Esophagus squamous epithelium (tissue), 4 donors: ENCODE measurements at regions not wholly inside any gene's neighbourhood (a gene's known extent, or its start where the extent isn't known, plus 50 kb on each side); places are given as distances from the start of the nearest gene placed in this dataset.

ENCODE experiments used
- POLR2A ChIP-seq, 4 donors: fragments of 450-650 bp; IDR thresholded peaks; one replicate each; pipeline ENCODE4 v1.6.1; 2017; ENCODE audit warnings: antibody characterized with exemption in 4 of 4, mild to moderate bottlenecking in 4 of 4, moderate library complexity in 3 of 4
- TF ChIP-seq, protein P1 (sequence below), 6 experiments: fragments of 450-650 bp in 4 of 6; fragments of 200-600 bp in 2 of 6; sonication (generic) in 2 of 6; IDR thresholded peaks; one replicate each; pipeline ENCODE4 v1.5.1; 2016 to 2019; ENCODE audit warnings: antibody characterized with exemption in 6 of 6, mild to moderate bottlenecking in 4 of 6, moderate library complexity in 4 of 6

GRCh38 chr14:35240231-35240630 is 52.0 kb upstream of the PSMA6 start:
- TF ChIP-seq POLR2A (IDR thresholded peaks at IDR 0.05), result no peak
- TF ChIP-seq, protein P1, sequence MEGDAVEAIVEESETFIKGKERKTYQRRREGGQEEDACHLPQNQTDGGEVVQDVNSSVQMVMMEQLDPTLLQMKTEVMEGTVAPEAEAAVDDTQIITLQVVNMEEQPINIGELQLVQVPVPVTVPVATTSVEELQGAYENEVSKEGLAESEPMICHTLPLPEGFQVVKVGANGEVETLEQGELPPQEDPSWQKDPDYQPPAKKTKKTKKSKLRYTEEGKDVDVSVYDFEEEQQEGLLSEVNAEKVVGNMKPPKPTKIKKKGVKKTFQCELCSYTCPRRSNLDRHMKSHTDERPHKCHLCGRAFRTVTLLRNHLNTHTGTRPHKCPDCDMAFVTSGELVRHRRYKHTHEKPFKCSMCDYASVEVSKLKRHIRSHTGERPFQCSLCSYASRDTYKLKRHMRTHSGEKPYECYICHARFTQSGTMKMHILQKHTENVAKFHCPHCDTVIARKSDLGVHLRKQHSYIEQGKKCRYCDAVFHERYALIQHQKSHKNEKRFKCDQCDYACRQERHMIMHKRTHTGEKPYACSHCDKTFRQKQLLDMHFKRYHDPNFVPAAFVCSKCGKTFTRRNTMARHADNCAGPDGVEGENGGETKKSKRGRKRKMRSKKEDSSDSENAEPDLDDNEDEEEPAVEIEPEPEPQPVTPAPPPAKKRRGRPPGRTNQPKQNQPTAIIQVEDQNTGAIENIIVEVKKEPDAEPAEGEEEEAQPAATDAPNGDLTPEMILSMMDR (IDR thresholded peaks at IDR 0.05), result no peak
